ENCODE measurements at regions not wholly inside any gene's neighbourhood (a gene's known extent, or its start where the extent isn't known, plus 50 kb on each side); places are given as distances from the start of the nearest gene placed in this dataset.
A peak's percentile ranks its signal among the peaks of the same experiment; 100 is the strongest.

GRCh38 chr1:234772345-234773147 is 162.6 kb upstream of the IRF2BP2 start (continued):
- TF ChIP-seq MNT (conservative IDR thresholded peaks at IDR 0.05), result peak in 1 of 2 experiments; percentile 59; a peak in 2 of 4 replicates
- peak; percentile 18; the same call in 1 of the 2 replicates for TF ChIP-seq ZNF311 (CRISPR knock-in tag; IDR thresholded peaks at IDR 0.05)
- TF ChIP-seq DPF2 (IDR thresholded peaks at IDR 0.05), result peak; percentile 73; the same call in 1 of the 2 replicates
- peak; percentile 54; the same call in 1 of the 2 replicates for TF ChIP-seq TCF3 (CRISPR knock-in tag; IDR thresholded peaks at IDR 0.05)
- peak; percentile 90 for TF ChIP-seq ZNF395 (CRISPR knock-in tag; IDR thresholded peaks at IDR 0.05)
- peak; percentile 95 for TF ChIP-seq ATF3 (IDR thresholded peaks at IDR 0.05)
- peak; percentile 96 for TF ChIP-seq ATF3 (CRISPR knock-in tag; conservative IDR thresholded peaks at IDR 0.05)
- TF ChIP-seq E2F6 (IDR thresholded peaks at IDR 0.05; ENCODE audit: borderline replicate concordance in 1 of 2, extremely low read depth in 1 of 2, insufficient read depth in 1 of 2, insufficient read length in 1 of 2, low read depth in 1 of 2, low read length in 1 of 2, poor library complexity in 1 of 2, severe bottlenecking in 1 of 2), result peak; percentile 56 to 79
- 0 out of 2 replicates have a peak, but pooled peaks have one; percentile 76 for TF ChIP-seq NR3C1 (CRISPR knock-in tag; IDR thresholded peaks at IDR 0.05)
- peak; percentile 56; the same call in 1 of the 2 replicates for TF ChIP-seq ZNF740 (CRISPR knock-in tag; IDR thresholded peaks at IDR 0.05)
- TF ChIP-seq ZNF740 (tag; IDR thresholded peaks at IDR 0.05), result no peak

Measured in K562 (cell line).